GM18873 (cell line): ENCODE measurements at regions not wholly inside any gene's neighbourhood (a gene's known extent, or its start where the extent isn't known, plus 50 kb on each side); places are given as distances from the start of the nearest gene placed in this dataset.
"Not testable (repeated sequence)": the region's sequence is repeated elsewhere in the genome, so short reads cannot be mapped to it uniquely, and the experiment has no call there.

Experiments
- ATAC-seq: cut with Tn5 transposase; IDR thresholded peaks from one replicate; pipeline ENCODE4 v1.9.1; 2021; ENCODE audit warnings: mild to moderate bottlenecking, moderate library complexity, moderate number of reproducible peaks; ENCODE audit not compliant: unreplicated experiment, low FRiP score

- ATAC-seq = no peak
These were observed 998.0 kb upstream of the GJE1 start for GRCh38 chr6:141134723-141135122.

DNA sequence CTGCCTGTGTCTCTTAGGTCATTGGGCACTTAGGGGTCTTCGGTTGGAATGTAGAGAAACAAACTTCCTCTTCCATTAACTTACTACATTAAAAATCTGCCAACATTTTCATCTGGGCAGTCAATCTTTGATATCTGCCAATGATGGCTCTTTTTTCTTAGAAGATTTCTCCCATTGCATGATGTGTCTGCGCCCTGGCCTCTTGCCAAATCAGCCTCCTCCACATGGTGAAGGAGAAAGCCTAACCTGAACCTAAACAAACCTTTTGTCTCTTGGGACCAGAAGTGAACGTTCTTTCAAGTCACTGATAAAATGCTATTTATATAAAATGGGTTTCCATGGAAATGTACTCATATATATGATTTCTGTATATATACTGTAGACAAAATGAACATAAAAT is 998.9 kb upstream of the GJE1 start:
- ATAC-seq = no peak

DNA sequence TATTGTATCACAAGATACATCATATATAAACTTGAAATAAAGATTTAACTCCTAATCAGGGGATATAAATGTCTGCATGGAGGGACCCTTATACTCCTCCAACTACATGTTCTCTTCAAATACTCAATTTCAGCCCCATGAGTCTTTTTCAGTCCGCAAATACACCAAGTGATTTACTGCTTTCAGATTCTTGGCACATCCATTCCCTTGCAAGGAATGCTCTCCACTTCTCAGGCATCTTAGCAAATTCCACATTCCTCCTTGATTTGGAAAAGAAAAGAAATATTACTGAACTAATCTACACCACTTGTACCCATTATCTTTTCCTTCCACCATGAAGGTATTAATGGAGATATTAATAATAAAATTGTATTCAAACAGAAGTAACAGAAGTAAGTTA is 999.4 kb upstream of the GJE1 start:
- ATAC-seq = no peak

- ATAC-seq = no peak
These were observed 1001.1 kb upstream of the GJE1 start for GRCh38 chr6:141131616-141132015.

DNA sequence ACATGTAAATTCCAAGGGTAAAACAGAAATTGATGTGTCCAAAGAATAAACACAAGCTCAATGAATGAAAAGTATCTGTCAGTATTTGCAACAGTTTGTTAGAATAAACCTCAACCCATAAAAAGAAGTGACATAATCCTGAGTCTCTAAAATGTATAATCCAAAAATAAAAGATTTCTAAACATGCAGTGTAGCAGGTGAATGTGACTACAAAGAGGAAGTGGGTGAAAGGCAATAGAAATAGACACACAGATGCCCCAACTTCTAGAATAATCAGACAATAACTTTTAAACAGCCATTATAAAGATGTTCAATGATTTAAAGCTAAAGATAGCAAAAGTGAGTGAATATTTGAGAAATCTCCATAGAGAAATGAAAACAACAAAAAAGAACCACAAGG is 1009.2 kb upstream of the GJE1 start:
- ATAC-seq = no peak

- no peak for ATAC-seq
These were observed 1009.7 kb upstream of the GJE1 start for GRCh38 chr6:141123049-141123448.

GRCh38 chr6:141118991-141119390 is 1013.7 kb upstream of the GJE1 start:
- ATAC-seq = no peak

- ATAC-seq = no peak
These were observed 1014.9 kb upstream of the GJE1 start for GRCh38 chr6:141117874-141118273.

DNA sequence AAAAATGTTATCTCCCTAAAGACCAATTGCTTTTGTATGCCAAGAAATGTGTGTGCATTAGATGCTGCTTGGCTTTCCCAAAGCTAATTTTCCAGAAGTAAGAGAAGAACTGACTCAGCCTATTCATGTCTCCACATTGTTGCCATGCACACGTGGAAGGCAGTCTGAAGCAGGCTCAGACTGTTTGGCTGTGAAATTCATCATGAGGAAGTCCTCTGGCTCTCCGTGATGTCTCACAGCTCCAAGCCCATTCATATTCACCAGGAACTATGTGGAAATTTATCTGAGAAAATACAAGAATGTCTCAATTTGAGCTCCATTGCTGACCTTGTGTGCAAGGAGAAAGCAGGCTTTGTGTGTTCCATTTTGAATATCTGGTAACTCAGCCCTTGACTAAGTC is 1022.2 kb upstream of the GJE1 start:
- no peak for ATAC-seq

DNA sequence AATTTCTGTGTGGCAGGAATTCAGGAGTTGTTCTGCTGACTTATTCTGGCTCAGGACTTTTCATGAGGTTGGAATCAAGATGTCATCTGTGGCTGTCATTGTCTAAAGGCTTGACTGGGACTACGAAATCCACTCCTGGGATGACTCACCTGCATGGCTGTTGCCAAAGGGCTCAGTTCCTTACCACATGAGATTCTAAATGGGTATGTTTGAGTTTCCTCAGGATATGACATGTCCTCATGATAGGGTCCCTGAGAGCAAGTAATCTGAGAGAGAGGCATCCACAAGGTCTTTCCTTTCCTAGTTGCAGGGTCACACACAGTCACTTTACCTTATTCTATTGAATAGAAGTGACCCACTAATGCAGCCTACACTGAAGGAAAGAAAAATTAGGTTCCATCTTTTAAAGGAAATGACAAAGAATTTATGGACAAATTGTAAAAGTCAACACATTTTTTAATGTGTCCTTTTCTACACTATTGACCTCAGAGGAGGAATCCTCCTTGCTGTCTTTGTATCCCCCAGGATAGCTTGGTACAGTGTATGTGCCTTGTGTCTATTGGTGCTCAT is 1025.0 kb upstream of the GJE1 start:
- no peak for ATAC-seq

GRCh38 chr6:141105481-141105880 is 1027.2 kb upstream of the GJE1 start:
- no peak for ATAC-seq

DNA sequence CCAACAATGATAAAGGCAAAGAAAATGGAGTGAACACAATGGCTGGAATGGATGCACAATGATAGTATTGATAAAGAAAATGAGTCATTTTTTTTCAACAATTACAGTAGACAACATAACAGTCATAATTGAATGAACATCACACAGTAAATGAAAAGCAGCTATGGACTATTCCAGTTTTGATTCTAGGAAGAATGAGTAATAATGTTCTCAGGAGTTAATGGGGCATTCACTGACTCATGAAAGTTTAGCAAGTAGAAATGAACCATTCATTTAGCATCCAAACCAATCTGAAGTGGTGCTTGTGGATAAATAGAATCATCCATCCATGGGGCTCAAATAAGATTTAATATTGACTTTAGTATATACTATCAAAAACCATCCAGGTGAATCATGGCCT is 1029.5 kb upstream of the GJE1 start:
- no peak for ATAC-seq

- ATAC-seq = no peak
These were observed 1035.3 kb upstream of the GJE1 start for GRCh38 chr6:141097471-141097870.

- no peak for ATAC-seq
These were observed 1037.4 kb upstream of the GJE1 start for GRCh38 chr6:141095308-141095707.

DNA sequence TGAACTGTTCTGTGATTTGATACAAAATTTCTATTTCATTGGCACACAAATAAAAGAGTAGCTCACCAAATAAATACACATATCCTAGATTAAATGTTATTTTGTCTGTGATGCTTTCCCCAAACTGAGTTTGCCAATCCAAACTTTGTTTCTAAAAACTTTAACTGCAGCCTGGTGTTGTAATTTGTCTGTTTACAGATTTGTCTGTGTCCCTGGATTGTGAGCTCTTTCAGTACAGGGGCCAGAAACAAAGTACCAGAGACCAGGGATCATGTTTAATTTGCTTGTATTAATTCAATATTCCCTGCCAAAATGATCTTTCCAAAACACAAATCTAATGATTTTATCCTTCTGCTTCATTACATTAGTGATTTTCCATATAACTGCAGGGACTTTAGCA is 1044.6 kb upstream of the GJE1 start:
- ATAC-seq = no peak

- ATAC-seq = no peak
These were observed 1055.1 kb upstream of the GJE1 start for GRCh38 chr6:141077355-141078333.

DNA sequence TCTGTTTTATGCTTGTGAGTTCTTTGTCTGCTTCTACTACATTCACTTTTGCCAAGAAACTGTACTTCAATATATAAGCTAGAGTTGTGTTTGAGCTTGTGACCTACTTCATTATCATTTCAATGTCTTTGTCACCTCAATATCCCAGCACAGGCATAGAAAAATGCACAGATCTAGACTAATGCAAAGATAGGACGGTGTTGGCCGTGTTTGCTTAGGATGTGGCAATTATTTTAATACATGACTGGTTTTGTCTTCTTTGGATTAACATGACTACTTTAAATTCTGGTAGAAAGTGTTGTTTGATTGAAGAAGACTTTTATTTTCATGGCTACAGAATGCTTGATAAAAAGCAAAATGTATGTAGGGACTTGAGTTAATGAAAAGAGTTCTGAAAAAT is 1075.0 kb upstream of the GJE1 start:
- no peak for ATAC-seq

- ATAC-seq = no peak
These were observed 1075.6 kb upstream of the GJE1 start for GRCh38 chr6:141056945-141057625.

DNA sequence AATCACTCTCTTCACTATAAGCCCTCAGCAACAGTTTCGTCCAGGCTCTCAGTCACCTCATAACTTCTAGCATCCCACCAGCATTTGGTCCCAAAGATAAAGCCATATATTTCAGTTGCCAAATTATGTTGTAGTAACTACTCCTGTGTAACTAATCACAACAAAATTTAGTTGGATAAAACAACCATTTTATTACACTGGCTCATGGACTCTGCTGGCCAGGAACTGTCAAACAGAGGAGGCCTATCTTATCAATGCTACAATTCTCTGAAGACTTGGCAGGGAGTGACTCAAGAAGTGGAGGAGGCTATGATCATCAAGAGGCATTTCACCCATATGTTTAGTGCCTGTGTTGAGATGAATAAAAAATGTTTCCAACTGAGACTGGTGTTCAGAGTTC is 1082.3 kb upstream of the GJE1 start:
- ATAC-seq = no peak

GRCh38 chr6:141048451-141048850 is 1084.3 kb upstream of the GJE1 start:
- no peak for ATAC-seq

DNA sequence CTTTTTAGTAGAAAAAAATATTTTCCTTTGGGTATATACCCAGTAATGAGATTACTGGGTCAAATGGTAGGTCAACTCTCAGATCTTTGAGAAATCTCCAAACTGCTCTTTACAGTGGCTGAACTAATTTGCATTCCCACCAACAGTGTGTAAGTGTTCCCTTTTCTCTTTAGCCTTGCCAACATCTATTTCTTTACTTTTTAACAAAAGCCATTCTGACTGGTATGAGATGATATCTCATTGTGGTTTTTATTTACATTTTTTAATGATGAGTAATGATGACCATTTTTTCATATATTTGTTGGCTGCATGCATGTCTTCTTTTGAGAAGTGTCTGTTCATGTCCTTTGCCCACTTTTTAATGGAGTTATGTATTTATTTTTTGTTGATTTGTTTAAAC is 1086.2 kb upstream of the GJE1 start:
- not testable (repeated sequence) for ATAC-seq
